ENCODE measurements at regions not wholly inside any gene's neighbourhood (a gene's known extent, or its start where the extent isn't known, plus 50 kb on each side); places are given as distances from the start of the nearest gene placed in this dataset.

- no peak overlapping the region for H3K4me3 ChIP-seq (replicated peaks; ENCODE audit: low read depth, low read length)
- no peak for DNase-seq (ENCODE audit: low read depth)
- TF ChIP-seq CTCF (IDR thresholded peaks at IDR 0.05; ENCODE audit: low read length, missing control alignments), result no peak
Observed at GRCh38 chr1:72481420-72481970, 199.2 kb upstream of the NEGR1 start.

GRCh38 chr1:72466376-72466775 is 184.0 kb upstream of the NEGR1 start:
- H3K4me3 ChIP-seq (replicated peaks; ENCODE audit: low read depth, low read length), result no peak overlapping the region
- no peak for TF ChIP-seq CTCF (IDR thresholded peaks at IDR 0.05; ENCODE audit: low read length, missing control alignments)
- no peak for DNase-seq (ENCODE audit: low read depth)

- H3K4me3 ChIP-seq (replicated peaks; ENCODE audit: low read depth, low read length), result no peak overlapping the region
- DNase-seq (ENCODE audit: low read depth), result no peak
- no peak for TF ChIP-seq CTCF (IDR thresholded peaks at IDR 0.05; ENCODE audit: low read length, missing control alignments)
Observed at GRCh38 chr1:72462186-72462905, 180.0 kb upstream of the NEGR1 start.

GRCh38 chr1:72442262-72442661 is 159.9 kb upstream of the NEGR1 start:
- no peak for TF ChIP-seq CTCF (IDR thresholded peaks at IDR 0.05; ENCODE audit: low read length, missing control alignments)
- DNase-seq (ENCODE audit: low read depth), result peak; percentile 21
- H3K4me3 ChIP-seq (replicated peaks; ENCODE audit: low read depth, low read length), result no peak overlapping the region

- DNase-seq (ENCODE audit: low read depth), result peak; percentile 35
- H3K4me3 ChIP-seq (replicated peaks; ENCODE audit: low read depth, low read length), result no peak overlapping the region
- TF ChIP-seq CTCF (IDR thresholded peaks at IDR 0.05; ENCODE audit: low read length, missing control alignments), result no peak
Observed at GRCh38 chr1:72439036-72439435, 156.7 kb upstream of the NEGR1 start.

- peak; percentile 57 for DNase-seq (ENCODE audit: low read depth)
- no peak for TF ChIP-seq CTCF (IDR thresholded peaks at IDR 0.05; ENCODE audit: low read length, missing control alignments)
- H3K4me3 ChIP-seq (replicated peaks; ENCODE audit: low read depth, low read length), result no peak overlapping the region
Observed at GRCh38 chr1:72438270-72438669, 155.9 kb upstream of the NEGR1 start.

GRCh38 chr1:72435025-72435424 is 152.7 kb upstream of the NEGR1 start:
- H3K4me3 ChIP-seq (replicated peaks; ENCODE audit: low read depth, low read length), result no peak overlapping the region
- peak; percentile 17 for DNase-seq (ENCODE audit: low read depth)
- no peak for TF ChIP-seq CTCF (IDR thresholded peaks at IDR 0.05; ENCODE audit: low read length, missing control alignments)

Measured in fibroblast of pulmonary artery (primary cell).